GM21737 (cell line): ENCODE measurements at regions not wholly inside any gene's neighbourhood (a gene's known extent, or its start where the extent isn't known, plus 50 kb on each side); places are given as distances from the start of the nearest gene placed in this dataset.

Source experiments
- ATAC-seq: cut with Tn5 transposase; IDR thresholded peaks from one replicate; pipeline ENCODE4 v1.9.1; 2021; ENCODE audit warnings: mild to moderate bottlenecking, moderate library complexity; ENCODE audit not compliant: unreplicated experiment

DNA sequence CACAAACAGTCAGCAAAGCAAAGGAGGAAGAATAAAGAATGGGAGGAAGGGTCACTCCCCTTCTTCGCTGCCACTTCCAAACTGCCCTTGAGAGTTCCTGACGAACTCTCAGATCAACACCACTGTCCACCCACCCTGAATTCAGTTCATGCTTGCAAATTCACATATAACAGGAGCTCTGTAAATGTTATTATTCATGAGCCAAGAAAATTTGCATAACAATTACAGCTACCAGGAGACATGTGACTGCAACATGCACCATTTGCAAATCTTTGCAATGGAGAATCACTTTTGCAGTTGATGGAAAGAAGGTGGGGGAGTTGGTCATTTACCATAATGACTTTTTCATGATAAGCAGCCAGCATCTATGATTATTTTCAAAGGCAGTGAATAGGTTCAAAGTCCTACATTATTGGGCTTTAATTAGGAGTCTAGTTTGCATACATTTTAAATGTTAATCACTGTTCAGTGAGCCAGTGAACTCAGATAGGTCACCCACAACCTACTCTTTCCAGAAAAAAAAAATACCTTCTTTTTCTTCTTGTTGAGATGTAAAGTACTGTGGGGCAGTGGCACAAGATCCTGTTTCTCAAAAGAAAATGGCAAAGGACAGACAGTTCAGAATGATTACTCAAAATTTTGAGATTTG, 149.7 kb downstream of the CAAP1 start:
- ATAC-seq = no peak

DNA sequence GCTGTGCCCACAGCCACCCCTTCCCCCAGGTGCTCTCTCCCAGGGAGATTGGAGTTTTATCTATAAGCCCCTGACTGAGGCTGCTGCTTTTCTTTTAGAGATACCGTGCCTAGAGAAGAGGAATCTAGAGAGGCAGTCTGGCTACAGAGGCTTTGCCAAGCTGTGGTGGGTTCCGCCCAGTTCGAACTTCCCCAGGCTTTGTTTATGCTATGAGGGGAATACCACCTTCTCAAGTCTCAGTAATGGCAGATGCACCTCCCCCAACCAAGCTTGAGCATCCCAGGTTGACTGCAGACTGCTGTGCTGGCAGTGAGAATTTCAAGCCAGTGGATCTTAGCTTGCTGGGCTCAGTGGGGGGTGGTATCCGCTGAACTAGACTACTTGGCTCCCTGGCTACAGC, 157.4 kb downstream of the CAAP1 start:
- ATAC-seq = no peak

DNA sequence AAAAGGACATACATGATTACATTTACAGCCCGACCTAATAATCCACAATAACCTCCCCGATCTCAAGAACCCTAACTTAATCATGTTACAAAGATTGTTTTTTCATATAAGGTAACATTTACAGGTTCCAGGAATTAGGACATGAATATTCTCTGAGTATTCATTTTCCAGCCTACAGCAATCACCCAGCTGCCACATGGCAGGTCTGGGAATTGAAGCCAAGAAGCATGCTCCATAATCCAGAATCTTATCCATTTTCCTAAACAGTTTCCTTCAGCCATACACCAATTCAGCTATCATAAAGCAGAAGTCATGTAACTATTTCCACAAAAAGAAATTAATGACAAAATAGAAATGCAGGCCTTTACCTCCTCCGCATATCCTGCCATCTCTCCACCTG, 163.4 kb downstream of the CAAP1 start:
- no peak for ATAC-seq

DNA sequence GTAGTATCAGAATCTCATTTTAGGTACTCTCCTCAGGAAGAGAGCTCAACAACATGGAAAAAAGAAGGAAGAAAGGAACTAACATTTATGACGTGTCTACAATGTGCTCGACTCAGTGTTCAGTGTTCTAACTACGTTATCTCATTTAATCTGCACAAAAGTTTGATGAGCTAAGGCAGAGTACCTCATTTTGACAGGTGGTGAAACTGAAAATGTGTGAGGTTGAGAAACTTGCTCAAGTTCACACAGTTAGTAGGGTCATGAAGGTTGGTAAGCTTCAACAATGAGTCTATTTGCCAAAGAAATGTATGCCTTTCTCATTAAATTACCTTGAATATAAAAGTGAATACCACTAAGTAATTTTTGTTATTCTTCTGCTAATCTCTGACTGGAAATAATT, 165.1 kb downstream of the CAAP1 start:
- ATAC-seq = no peak

DNA sequence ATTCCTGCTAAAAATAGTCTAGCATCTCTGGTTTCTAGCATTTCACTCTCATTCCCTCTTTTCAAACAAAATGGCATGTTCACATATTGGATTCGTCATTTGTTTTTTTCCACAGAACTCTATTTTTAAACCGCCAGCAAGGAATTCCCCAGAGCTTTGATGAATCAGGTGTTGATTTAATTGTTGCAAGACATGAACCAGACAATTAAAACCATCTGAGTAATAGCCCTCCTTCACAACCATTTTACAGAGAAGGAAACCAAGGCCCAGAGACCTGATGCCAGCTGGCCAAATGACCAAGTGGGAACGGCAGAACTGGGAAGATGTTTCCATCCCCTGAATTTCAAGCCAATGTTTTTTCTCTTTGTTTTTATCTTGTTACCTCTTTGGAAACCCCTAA, 167.0 kb downstream of the CAAP1 start:
- ATAC-seq = no peak

DNA sequence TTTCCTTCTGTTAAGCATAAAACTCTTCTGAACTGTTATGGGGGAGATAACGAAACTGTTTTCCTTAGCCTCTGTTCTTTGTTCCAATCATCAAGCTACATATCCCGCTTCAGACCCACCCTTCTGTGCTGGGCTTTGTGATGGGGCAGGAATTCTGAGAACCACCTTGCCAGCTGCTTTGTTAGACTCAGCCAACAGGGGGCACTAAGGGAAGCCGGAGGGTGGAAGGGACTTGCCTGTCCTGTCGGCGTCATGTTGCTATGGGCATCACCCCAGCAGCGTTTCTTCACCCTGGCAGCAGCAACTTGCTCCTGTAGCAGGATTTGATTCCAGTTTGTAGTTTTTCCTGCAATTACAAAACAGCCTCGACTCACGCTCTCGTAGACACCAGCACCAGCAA, 169.1 kb downstream of the CAAP1 start:
- ATAC-seq = no peak

DNA sequence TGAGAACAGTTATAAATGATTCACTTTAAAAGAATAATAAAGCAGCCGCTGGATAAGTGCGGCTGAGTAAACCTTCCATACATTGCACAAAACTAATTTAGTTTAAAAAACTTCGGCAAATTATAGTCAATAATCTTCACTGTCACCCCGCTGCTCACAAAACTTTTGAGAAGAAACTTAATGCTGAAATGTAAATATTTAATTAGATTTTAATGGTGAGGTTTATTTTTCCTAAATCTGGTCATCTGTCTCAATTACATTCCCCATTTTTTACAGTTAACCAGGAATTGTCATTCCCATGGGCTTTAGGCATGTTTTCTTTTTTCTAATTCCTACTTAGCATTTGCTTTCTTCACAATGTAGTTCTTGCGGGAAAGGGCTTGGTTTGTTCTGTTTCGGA, 169.8 kb downstream of the CAAP1 start:
- no peak for ATAC-seq

DNA sequence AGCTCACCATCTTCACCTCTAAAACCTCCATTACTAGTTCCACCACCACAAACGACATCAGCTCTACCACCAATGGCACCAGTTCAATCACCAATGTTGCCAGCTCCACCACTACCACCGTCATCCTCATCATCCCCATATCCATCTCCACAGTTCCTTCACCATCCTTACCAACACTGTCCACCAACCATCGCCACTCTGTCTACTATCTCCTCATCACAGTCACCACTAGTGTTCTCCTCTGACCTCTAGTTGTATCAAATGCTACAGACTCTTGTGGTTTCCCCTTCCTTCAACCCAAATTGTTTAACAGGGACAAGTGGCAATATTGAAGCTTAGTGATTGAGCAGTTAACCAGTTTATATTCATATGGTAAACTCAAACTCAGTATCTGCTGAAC, 182.6 kb downstream of the CAAP1 start:
- no peak for ATAC-seq

DNA sequence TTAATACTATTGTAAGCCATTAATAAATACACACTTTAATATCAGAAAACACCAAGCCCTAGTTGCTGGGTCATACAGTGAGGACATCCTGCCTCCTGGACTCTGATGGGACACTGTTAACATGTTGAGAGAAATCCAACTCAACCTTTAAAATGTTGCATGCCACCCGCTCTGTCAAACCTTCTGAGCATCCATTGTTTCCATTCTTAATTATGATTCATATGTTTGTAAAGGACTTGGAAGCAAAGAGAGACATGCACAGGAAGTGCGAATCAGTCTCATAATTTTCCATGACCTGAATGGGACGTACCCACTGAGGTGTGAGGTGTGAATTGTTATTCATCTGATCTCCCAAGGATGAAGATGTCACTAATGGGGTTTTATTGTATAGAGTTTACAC, 186.4 kb downstream of the CAAP1 start:
- ATAC-seq = no peak

DNA sequence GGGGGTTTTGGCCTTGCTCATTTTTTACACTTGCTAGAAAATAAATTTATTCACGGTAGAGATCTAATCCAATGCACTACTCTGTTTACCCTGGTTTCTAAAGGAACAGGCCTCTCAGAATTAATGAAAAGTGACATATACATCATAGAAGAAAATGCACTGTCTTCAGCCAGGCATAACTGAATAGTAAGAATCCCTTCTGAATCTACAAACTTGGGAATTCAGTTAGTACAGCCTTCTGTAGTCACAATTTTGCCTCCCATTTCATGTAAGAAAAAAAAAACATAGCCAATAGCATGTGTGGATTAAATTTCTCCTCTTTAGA, 197.3 kb downstream of the CAAP1 start:
- no peak for ATAC-seq

DNA sequence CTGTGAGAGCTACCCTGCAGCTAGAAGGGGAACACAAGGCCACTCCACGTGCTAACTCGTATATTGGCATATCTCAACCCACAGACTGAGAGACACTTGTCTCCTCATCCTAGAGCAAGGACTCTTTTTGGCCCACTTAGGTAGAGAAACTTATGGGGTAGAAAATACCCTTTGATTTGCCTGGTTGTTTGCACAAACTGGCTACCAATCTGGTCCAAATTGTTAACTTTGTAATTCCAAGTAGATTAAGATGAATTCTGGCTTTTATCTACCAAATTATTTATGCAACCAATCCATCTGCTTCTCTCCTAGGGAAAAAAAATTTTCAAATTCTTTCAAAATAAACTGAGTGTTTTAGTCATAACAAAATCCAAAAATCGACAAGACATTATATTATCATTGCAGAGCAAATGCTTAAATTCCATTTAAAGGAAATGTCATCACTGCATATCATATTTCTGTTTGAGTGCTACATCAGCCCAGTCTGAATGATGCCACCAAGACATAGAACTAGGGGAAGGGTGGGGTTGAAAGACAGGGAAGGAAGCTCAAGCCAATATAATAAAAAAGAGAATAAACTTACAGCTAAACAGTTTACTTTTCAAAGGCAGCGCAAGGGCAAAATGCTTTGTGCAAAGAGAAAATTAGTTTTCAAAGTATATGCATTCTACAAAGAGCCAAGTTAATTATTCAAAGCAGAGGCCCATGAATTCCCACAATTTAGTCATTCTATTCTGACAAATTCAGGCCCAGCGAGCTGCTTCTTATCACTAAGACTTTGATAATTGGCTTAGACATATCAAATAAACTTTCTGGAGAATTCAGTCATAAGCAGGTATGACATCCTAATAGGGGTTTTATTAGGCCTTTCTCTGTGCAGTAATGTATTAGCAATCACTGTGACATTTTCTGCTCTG, 198.0 kb downstream of the CAAP1 start:
- ATAC-seq = no peak

DNA sequence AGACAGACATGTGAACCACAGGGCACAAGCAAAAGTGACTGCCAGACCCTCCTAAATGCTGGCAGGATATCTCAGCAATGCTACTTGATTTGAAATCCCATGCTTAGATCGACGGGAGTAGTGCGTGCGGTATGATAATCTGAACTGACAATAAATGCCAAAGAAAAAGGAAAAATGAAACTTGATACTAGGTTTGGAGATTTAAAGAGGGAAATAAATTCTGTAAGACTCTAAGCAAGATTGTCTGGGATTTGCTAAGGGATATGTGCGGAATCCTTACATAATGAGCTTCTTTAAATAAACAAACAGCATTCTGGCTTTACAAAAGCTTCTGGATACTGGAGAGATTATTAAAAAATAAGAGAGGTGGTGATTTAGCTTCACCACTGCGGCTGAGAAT, 203.6 kb downstream of the CAAP1 start:
- no peak for ATAC-seq

DNA sequence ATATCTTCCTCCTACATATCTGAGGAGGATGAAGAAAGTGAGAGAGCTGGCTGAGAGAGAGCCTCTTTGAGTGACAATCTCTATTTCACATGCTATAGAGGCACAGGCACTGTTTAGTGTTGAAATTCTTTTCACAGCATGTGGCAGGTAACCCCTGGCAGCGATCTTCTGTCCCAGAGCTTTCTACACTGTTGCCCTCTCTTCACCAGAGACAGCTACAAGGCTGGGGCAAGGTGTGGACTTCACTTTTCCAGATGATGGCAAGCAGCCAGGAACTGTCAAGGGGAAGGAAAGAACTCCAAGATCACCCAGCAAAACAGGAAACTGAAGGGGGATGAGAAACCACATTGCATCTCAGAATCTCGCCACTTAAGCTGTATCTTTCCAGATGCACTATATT, 205.2 kb downstream of the CAAP1 start:
- ATAC-seq = no peak

DNA sequence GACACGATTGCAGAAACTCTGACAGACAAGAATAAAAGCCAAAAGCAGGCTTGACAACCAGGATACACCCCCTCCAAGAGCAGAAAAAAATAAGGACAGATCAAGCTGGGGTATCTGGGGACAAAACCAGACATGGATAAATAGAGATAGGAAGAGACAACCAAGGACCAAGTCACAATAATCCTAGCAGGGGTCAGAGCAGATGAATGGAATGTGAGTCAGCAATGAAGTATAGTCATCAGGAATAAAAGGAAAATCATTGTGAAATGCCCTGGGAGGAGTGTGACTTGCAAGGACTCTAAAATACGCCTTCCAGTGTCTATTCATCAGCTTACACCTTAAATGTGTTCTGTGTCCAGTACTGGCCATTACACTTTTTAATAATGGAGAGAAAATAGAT, 206.8 kb downstream of the CAAP1 start:
- ATAC-seq = no peak

DNA sequence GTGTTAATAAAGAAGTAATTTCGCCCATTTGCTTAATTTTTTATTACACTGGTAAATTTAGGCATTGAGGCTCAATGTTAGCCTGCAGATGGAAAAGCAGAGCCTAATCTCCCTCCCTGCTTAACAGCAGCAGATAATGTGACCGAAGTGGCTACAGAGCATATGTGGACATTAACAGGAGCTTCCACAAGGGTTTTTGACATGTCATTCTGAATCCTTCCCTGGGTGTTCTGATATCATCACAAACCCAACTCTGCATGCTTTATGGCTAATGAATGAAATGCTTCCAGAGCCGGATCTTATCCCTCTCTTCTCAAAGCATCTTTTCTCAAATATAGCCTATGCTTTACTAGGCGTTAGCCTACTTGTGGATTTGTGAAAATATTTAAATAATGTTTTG, 208.6 kb downstream of the CAAP1 start:
- no peak for ATAC-seq

DNA sequence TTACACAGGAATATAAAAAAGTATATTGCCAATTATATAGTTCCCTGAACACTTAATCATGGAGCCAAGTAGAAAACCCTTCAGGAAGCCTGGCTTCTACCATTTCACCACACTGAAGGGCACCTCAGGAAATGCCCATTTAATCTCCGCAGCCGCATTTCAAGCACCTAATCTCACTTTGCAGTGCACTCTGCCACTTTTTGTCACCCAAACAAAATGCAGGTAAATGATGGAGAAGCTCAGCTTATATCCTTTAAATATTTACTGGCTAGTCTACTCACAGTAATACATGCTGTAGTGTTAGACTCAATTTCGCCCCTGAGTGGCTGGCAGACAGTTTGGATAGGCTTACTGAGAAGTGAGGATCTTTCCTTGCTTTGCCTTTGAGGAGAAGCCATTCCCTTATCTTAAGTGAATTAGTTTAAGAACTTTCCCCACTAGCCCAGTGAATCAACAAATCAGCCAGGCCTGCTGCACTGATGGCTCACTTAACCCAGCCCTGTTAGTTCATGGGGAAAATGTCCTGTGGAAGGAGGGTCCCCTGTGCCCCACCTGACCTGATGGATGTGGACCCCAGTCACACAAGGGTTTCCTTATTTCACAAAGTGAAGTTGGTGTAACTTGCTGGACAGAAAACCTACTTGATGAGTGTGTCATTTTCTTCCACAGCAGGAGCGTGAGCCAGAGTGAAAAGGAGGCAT, 209.7 kb downstream of the CAAP1 start:
- ATAC-seq = no peak

DNA sequence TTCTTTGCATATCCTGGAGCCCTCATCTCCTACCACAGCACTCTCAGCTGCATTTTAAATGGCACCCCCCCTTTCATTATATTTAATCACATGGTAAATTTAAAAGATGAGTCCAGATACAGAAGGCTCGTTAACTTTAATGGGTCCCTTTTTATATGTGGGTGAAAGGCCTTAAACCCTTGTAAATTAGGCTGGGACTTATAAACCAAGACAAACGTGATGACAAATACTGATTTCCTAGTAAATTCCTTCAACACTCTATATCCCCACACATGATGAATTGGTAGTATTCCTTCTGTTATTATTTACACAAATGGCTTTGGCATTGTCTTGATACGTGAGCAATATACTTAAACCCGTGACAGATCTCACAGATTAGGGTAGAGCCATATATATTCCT, 210.6 kb downstream of the CAAP1 start:
- ATAC-seq = no peak

DNA sequence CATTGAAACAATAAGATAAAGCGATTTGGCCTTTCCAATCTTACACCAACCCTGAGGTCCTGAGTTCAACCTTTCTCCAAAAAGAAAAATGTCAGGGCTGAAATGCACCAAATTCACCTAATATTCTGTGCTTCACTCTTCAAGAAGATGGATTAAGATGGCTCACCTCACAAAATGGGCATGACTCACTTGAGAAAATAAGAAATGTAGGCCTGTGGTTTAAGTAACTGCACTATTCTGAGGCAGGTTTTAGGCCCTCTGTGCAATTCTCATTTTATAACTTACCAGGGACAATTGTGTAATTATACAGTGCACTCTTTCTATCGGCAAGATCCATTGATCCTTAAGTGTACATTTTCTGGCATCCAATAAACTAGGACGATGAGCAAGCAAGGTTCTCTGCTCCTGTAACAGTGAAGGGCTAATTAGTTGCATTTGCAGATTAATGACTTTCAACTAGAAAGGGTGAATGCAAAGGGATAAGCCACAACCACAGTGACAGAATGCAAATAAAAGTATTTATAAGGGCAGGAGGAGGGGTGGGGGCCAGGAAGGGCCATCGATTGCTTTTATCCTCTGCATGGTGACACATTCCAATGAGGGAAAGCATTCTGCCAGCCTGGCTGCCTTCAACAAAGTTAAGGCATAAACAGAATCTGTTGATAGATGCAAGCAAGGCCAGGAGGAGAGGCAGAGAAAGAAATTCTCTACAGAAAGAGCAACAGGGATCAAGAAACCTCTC, 214.5 kb downstream of the CAAP1 start:
- no peak for ATAC-seq

DNA sequence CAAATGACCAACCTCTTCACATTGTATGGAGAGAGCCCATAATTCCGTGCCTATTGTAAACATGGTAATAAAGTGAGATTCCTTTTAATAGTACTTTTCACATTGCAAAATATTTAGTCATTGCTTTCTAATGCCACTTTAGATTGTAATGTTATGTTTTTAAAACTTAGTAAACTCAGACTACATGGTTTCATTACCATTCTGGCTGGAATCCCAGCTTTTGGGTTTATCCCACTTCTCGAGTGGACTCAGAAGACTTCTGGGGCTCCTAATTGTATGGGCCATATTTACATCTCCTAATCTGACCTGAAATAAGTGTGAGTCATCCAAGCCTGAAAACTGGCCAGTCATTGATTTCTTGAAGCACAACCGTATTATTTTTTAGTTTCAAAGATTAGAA, 217.6 kb downstream of the CAAP1 start:
- no peak for ATAC-seq

DNA sequence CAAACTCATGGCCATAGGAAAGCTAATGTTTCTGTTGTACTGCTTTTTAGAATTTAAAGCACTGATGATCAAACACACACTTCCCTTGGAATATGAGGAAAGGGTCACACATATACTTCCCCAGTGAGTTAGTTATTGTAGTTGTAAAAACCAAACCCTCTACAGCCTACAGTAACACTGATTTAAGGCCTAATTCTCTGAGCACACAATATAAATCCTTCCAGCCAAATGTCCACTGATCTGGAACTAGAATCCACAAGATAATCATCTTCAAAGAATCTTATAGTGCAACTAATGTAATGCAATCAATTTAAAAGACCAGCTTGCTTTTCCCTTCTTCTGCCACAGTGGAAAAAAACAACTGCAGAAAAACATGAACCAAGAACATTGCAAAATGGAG, 219.3 kb downstream of the CAAP1 start:
- no peak for ATAC-seq
